ENCODE measurements at regions not wholly inside any gene's neighbourhood (a gene's known extent, or its start where the extent isn't known, plus 50 kb on each side); places are given as distances from the start of the nearest gene placed in this dataset.

GRCh38 chr6:147055821-147056392, 148.3 kb upstream of the STXBP5 start:
- DNase-seq (ENCODE audit: low spot score): no peak
- H3K4me2 ChIP-seq (ENCODE audit: low read length): no peak overlapping the region
- no peaks in the 10 kb centered on the region for H3K4me1 ChIP-seq (ENCODE audit: insufficient read depth, low read length, poor library complexity, severe bottlenecking)
- no peaks in the 10 kb centered on the region for H3K79me2 ChIP-seq (ENCODE audit: insufficient read depth, low read depth, low read length)
- H2AFZ ChIP-seq (ENCODE audit: low read length): no peak overlapping the region
- H3K36me3 ChIP-seq (ENCODE audit: insufficient read depth, low read length): no peaks in the 10 kb centered on the region
- intact Hi-C loops (cut with micrococcal nuclease; ENCODE audit: unreplicated experiment): no loop called here
- BruUV-seq (replicated peaks): no TSS peak
- no peaks in the 10 kb centered on the region for H3K9me3 ChIP-seq (ENCODE audit: low read length)
- H4K20me1 ChIP-seq (ENCODE audit: insufficient read depth, low read length): no peaks in the 10 kb centered on the region
- H3K4me3 ChIP-seq (ENCODE audit: low read depth, low read length, poor library complexity, severe bottlenecking): no peak overlapping the region
- ChIA-PET CTCF (ENCODE audit: unreplicated experiment) (no interaction called here), POLR2A (interaction anchor here (1.1 kb wide), 1 partner anchor 1102 kb away, joined by 3 read pairs; no protein-coding TSS in a partner anchor)
- no peaks in the 10 kb centered on the region for H3K9me2 ChIP-seq (ENCODE audit: insufficient read depth, low read length)
- TF ChIP-seq CTCF (conservative IDR thresholded peaks at IDR 0.05; ENCODE audit: low read length) (no peak), EZH2phosphoT487 (IDR thresholded peaks at IDR 0.05; ENCODE audit: borderline replicate concordance, low read depth, low read length) (no peak)
- H3K27ac ChIP-seq (ENCODE audit: low read depth, low read length, poor library complexity, severe bottlenecking): no peak overlapping the region

- no peaks in the 10 kb centered on the region for H3K36me3 ChIP-seq (ENCODE audit: insufficient read depth, low read length)
- no peaks in the 10 kb centered on the region for H3K9me2 ChIP-seq (ENCODE audit: insufficient read depth, low read length)
- BruUV-seq (replicated peaks): no TSS peak
- TF ChIP-seq EZH2phosphoT487 (IDR thresholded peaks at IDR 0.05; ENCODE audit: borderline replicate concordance, low read depth, low read length): no peak
- TF ChIP-seq CTCF (conservative IDR thresholded peaks at IDR 0.05; ENCODE audit: low read length): no peak
- no peak for DNase-seq (ENCODE audit: low spot score)
- H3K79me2 ChIP-seq (ENCODE audit: insufficient read depth, low read depth, low read length): no peaks in the 10 kb centered on the region
- no peak overlapping the region for H2AFZ ChIP-seq (ENCODE audit: low read length)
- H3K9me3 ChIP-seq (ENCODE audit: low read length): no peaks in the 10 kb centered on the region
- CTCF ChIA-PET (ENCODE audit: unreplicated experiment): no interaction called here
- H4K20me1 ChIP-seq (ENCODE audit: insufficient read depth, low read length): no peaks in the 10 kb centered on the region
- H3K4me2 ChIP-seq (ENCODE audit: low read length): no peak overlapping the region
- intact Hi-C loops (cut with micrococcal nuclease; ENCODE audit: unreplicated experiment): no loop called here
- POLR2A ChIA-PET: no interaction called here
- H3K4me1 ChIP-seq (ENCODE audit: insufficient read depth, low read length, poor library complexity, severe bottlenecking): no peaks in the 10 kb centered on the region
- H3K4me3 ChIP-seq (ENCODE audit: low read depth, low read length, poor library complexity, severe bottlenecking): no peak overlapping the region
- H3K27ac ChIP-seq (ENCODE audit: low read depth, low read length, poor library complexity, severe bottlenecking): no peak overlapping the region
Observed at GRCh38 chr6:147057188-147057587, 147.0 kb upstream of the STXBP5 start.

GRCh38 chr6:147057705-147058342, 146.4 kb upstream of the STXBP5 start:
- Histone ChIP-seq H3K9me2 (ENCODE audit: insufficient read depth, low read length) (no peaks in the 10 kb centered on the region), H3K9me3 (ENCODE audit: low read length) (no peaks in the 10 kb centered on the region), H3K4me2 (ENCODE audit: low read length) (no peak overlapping the region), H3K4me1 (ENCODE audit: insufficient read depth, low read length, poor library complexity, severe bottlenecking) (no peaks in the 10 kb centered on the region), H3K4me3 (ENCODE audit: low read depth, low read length, poor library complexity, severe bottlenecking) (no peak overlapping the region), H4K20me1 (ENCODE audit: insufficient read depth, low read length) (no peaks in the 10 kb centered on the region), H2AFZ (ENCODE audit: low read length) (no peak overlapping the region), H3K79me2 (ENCODE audit: insufficient read depth, low read depth, low read length) (no peaks in the 10 kb centered on the region), H3K36me3 (ENCODE audit: insufficient read depth, low read length) (no peaks in the 10 kb centered on the region), H3K27ac (ENCODE audit: low read depth, low read length, poor library complexity, severe bottlenecking) (no peak overlapping the region)
- CTCF ChIA-PET (ENCODE audit: unreplicated experiment): no interaction called here
- POLR2A ChIA-PET: interaction anchor here (0.7 kb wide), 1 partner anchor 401 kb away, joined by 3 read pairs; no protein-coding TSS in a partner anchor
- no peak for DNase-seq (ENCODE audit: low spot score)
- no TSS peak for BruUV-seq (replicated peaks)
- no peak for TF ChIP-seq EZH2phosphoT487 (IDR thresholded peaks at IDR 0.05; ENCODE audit: borderline replicate concordance, low read depth, low read length)
- TF ChIP-seq CTCF (conservative IDR thresholded peaks at IDR 0.05; ENCODE audit: low read length): no peak
- intact Hi-C loops (cut with micrococcal nuclease; ENCODE audit: unreplicated experiment): no loop called here
